ENCODE measurements at regions not wholly inside any gene's neighbourhood (a gene's known extent, or its start where the extent isn't known, plus 50 kb on each side); places are given as distances from the start of the nearest gene placed in this dataset.

- no peak for DNase-seq (ENCODE audit: low read depth in 2 of 3, low spot score in 2 of 3)
These were observed 62.3 kb upstream of the RUNX1 start for GRCh38 chr21:35111321-35111930.

DNA sequence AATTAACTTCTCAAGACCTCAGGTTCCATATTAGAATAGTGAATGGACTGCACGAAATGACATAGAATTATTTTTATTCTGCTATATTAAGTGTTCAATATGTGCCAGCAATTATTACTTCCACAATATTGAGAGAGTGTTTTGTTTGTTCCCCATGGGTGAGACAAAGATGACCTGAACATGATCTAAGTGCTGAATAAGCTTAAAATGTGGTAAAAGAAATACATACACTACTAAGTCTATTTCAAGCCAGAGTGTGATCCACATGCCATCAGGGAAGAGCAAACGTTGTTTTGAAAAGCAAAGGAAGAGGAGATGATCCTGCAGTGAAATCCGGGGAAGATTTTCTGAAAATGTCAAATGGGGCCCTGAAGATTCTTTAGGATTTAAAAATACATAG, 59.8 kb upstream of the RUNX1 start:
- no peak for DNase-seq (ENCODE audit: low read depth in 2 of 3, low spot score in 2 of 3)

DNA sequence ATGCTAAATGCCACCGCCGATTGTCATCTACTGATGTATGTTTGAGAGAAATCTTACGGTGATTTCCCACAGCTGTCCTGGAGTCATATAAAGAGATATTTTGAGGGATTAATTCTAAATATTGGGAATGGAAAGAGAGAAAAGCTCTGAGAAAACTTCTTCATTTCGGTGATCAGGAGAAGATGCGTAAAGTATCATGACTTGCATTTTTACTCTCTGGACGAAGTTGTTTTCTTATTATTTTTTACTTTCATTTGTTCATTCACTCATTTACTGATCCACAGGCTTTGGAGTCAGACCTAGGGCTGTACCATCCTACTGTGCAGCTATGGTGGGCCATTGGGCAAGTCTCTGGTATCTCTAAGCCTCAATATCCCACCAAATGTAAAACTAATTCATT, 58.4 kb upstream of the RUNX1 start:
- no peak for DNase-seq (ENCODE audit: low read depth in 2 of 3, low spot score in 2 of 3)

- no peak for DNase-seq (ENCODE audit: low read depth in 2 of 3, low spot score in 2 of 3)
These were observed 57.2 kb upstream of the RUNX1 start for GRCh38 chr21:35106246-35106835.

DNA sequence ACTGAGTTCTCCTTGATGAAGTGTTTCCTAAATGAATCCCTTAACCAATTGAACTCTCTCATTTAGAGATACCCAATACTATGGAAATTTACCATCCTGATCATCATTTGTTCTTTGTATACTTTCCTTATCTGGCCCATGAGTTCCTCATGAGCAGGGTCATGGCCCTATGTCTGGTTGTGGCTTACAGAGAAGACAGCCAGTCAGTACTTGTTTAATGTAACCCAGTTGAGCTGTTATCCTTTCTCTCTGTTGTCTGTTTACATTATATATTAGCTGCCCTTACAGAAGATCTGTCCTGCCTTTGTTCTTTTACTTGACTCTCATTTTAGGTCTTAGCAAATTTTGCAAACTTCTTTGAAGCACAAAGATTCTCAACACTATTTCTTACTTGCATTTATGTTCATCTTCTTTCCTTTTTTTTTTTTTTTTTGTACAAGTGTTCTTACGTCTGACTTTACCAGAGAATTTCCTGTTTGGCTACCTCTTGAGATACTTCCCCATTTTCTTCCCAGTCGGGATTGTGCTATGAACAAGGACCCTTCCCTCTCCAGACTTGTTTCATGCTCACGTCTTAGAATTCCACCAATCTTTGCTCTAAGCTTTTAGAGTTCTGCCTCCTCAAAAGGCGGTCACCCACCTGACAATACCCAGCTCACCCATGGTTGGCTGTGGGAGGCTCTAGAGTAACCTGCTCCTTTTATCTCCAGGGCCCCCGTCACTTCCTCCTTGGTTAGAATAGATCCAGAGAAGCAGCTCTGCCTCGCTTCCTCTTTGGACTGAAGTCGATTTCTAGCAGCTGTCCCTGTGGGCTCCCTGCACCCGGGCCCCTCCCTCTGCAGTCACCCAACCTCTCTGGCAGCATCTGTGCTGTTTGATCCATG, 53.6 kb upstream of the RUNX1 start:
- no peak for DNase-seq (ENCODE audit: low read depth in 2 of 3, low spot score in 2 of 3)

DNA sequence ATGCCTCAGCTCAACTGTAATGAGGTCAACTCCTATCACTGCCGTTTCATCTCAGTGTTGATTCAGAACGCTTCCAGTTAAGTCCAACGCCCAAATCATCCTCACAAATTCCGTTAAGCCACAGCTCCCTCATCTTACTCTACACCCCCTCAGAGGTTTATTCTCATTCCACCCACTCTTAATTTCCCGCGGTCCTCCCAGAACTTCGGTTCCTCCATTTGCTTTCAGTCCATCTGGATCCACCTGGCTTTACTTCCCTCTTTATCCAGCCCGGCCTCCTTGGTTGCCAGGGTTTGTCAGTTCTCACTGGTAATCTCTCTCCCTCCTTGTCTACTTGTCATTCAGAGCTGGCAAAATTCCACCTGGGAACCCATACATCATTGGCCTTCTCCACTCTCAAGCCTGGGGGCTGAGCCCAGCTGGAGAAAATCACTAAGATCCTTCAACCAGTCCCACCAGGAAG, 51.3 kb upstream of the RUNX1 start:
- no peak for DNase-seq (ENCODE audit: low read depth in 2 of 3, low spot score in 2 of 3)

DNA sequence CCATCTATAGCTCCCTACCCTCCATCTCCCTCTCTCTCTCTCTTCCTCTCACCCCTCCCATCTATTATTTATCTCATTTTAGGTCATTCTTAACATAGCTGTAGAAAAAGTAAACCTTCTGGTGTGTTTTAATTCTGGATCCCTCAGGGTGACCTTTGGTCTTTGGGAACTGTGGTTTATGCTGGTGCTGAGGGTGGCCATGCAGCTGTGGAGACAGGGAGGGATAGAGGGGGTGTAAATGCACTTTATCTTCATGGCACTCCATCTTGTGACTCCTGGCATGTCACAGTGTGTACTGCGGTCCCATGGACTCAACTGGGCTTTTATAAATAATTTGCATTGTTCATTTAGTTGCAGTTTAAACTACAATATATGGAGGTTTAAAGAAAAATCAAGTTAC, 50.2 kb upstream of the RUNX1 start:
- no peak for DNase-seq (ENCODE audit: low read depth in 2 of 3, low spot score in 2 of 3)

Data from activated CD8-positive, alpha-beta memory T cell treated with anti-CD3 and anti-CD28 coated beads for 48 hours (primary cell).